H1 (cell line): ENCODE measurements at regions not wholly inside any gene's neighbourhood (a gene's known extent, or its start where the extent isn't known, plus 50 kb on each side); places are given as distances from the start of the nearest gene placed in this dataset.

ENCODE experiments used
- CTCF ChIA-PET: fragments of 300-600 bp; sonication (Branson Sonifier 250); formaldehyde crosslinking; loops from one replicate; lab custom pipeline; 2021; ENCODE audit not compliant: partially characterized antibody; lab: Charles Lee
- POLR2A ChIA-PET: fragments of 300-600 bp; sonication (Branson Sonifier 250); formaldehyde crosslinking; loops from one replicate; lab custom pipeline; 2021; ENCODE audit warnings: inconsistent platforms; ENCODE audit not compliant: partially characterized antibody; lab: Charles Lee
- DNase-seq, 2 experiments: peaks; one replicate each; pipeline versions ENCODE4 v3.0.0 to v3.0.0-alpha.2; 2010 to 2022; ENCODE audit warnings: low spot score in 2 of 2, low read depth in 1 of 2, mixed read lengths in 1 of 2
- FAIRE-seq: peaks from 2 replicates; lab custom pipeline; 2011; peaks lifted over from hg19 to GRCh38; lab: Jason Lieb, UNC
- H2AFZ ChIP-seq: 2 replicates; pipeline ENCODE4 v1.8.1; 2012; ENCODE audit warnings: low read length, inconsistent platforms
- H2AK5ac ChIP-seq: 2 replicates; pipeline ENCODE4 v1.6.1; 2013; ENCODE audit warnings: low read depth, low read length
- H2BK120ac ChIP-seq: replicated peaks from 2 replicates; pipeline ENCODE3; 2013; ENCODE audit warnings: low read depth, low read length, inconsistent platforms
- H2BK12ac ChIP-seq: 2 replicates; pipeline ENCODE4 v1.6.1; 2013; ENCODE audit warnings: low read depth, low read length
- H2BK15ac ChIP-seq: 2 replicates; pipeline ENCODE4 v1.6.1; 2013; ENCODE audit warnings: low read length
- H2BK20ac ChIP-seq: 2 replicates; pipeline ENCODE4 v1.6.1; 2013; ENCODE audit warnings: low read length
- H2BK5ac ChIP-seq: 2 replicates; pipeline ENCODE4 v1.6.1; 2013; ENCODE audit warnings: low read depth, low read length
- H3K14ac ChIP-seq: 2 replicates; pipeline ENCODE4 v1.6.1; 2013; ENCODE audit warnings: inconsistent platforms; ENCODE audit not compliant: insufficient read length
- H3K18ac ChIP-seq: 2 replicates; pipeline ENCODE4 v1.6.1; 2013; ENCODE audit warnings: low read length; ENCODE audit errors: extremely low read depth
- H3K23ac ChIP-seq: 2 replicates; pipeline ENCODE4 v1.6.1; 2013; ENCODE audit warnings: inconsistent platforms; ENCODE audit not compliant: insufficient read length
- H3K23me2 ChIP-seq: 2 replicates; pipeline ENCODE4 v1.6.1; 2013; ENCODE audit warnings: low read depth, low read length
- H3K27ac ChIP-seq: 2 replicates; pipeline ENCODE4 v1.6.1; 2011; ENCODE audit warnings: low read depth, low read length, inconsistent platforms
- H3K27me3 ChIP-seq, 4 experiments: replicated peaks in 1 of 4; 1 replicate in 1 of 4; 2 replicates in 3 of 4; pipeline versions ENCODE4 v1.6.1 to v1.8.1; 2011 to 2013; ENCODE audit warnings: low read length in 3 of 4, mild to moderate bottlenecking in 3 of 4, inconsistent platforms in 2 of 4, mixed read lengths in 2 of 4, moderate library complexity in 1 of 4; ENCODE audit not compliant: control insufficient read depth in 3 of 4, insufficient read depth in 3 of 4; ENCODE audit errors: extremely low read depth in 1 of 4
- H3K36me3 ChIP-seq, 4 experiments: 2 replicates each; pipeline versions ENCODE4 v1.6.1 to v1.8.1; 2011 to 2013; ENCODE audit warnings: mild to moderate bottlenecking in 4 of 4, low read length in 3 of 4, moderate library complexity in 2 of 4, control low read depth in 1 of 4, inconsistent platforms in 1 of 4; ENCODE audit not compliant: insufficient read depth in 4 of 4, control insufficient read depth in 2 of 4
- H3K4ac ChIP-seq: replicated peaks from 2 replicates; pipeline ENCODE3; 2013; ENCODE audit warnings: low read length, low read depth, mixed read lengths, inconsistent platforms; ENCODE audit not compliant: insufficient read length
- H3K4me1 ChIP-seq, 4 experiments: replicated peaks in 1 of 4; 1 replicate in 1 of 4; 2 replicates in 3 of 4; pipeline versions ENCODE4 v1.6.1 to v1.8.1; 2011 to 2013; ENCODE audit warnings: low read length in 3 of 4, inconsistent platforms in 2 of 4, mixed read lengths in 1 of 4; ENCODE audit not compliant: insufficient read depth in 4 of 4, control insufficient read depth in 3 of 4
- H3K4me2 ChIP-seq, 2 experiments: 2 replicates each; pipeline versions ENCODE4 v1.6.1 to v1.8.1; 2011 to 2013; ENCODE audit warnings: low read depth in 2 of 2, low read length in 2 of 2, control low read depth in 1 of 2, inconsistent platforms in 1 of 2, mild to moderate bottlenecking in 1 of 2; ENCODE audit not compliant: insufficient read depth in 1 of 2
- H3K4me3 ChIP-seq, 4 experiments: fragments of 200-600, 300-600 bp in 1 of 4; sonication (generic), shearing (Covaris generic), sonication (Bioruptor Twin) in 1 of 4; 2 replicates each; pipeline versions ENCODE4 v1.5.1 to v1.8.1; 2011 to 2016; ENCODE audit warnings: low read length in 4 of 4, low read depth in 3 of 4, control low read depth in 2 of 4, inconsistent platforms in 2 of 4, mild to moderate bottlenecking in 2 of 4, mixed read lengths in 1 of 4, moderate library complexity in 1 of 4; ENCODE audit not compliant: insufficient read depth in 2 of 4; ENCODE audit errors: extremely low read depth in 1 of 4
- H3K56ac ChIP-seq: replicated peaks from 2 replicates; pipeline ENCODE3; 2013; ENCODE audit warnings: low read depth, mild to moderate bottlenecking, mixed read lengths, low read length, inconsistent platforms; ENCODE audit not compliant: insufficient read length
- H3K79me1 ChIP-seq: 2 replicates; pipeline ENCODE4 v1.6.1; 2013; ENCODE audit warnings: low read depth, low read length, control low read depth
- H3K79me2 ChIP-seq, 2 experiments: 2 replicates each; pipeline versions ENCODE4 v1.6.1 to v1.8.1; 2012 to 2013; ENCODE audit warnings: low read length in 2 of 2, mild to moderate bottlenecking in 2 of 2, inconsistent platforms in 1 of 2; ENCODE audit not compliant: insufficient read depth in 2 of 2, control insufficient read depth in 1 of 2
- H3K9ac ChIP-seq, 4 experiments: replicated peaks in 1 of 4; 1 replicate in 1 of 4; 2 replicates in 3 of 4; pipeline versions ENCODE4 v1.6.1 to v1.8.1; 2011 to 2013; ENCODE audit warnings: low read depth in 3 of 4, low read length in 3 of 4, control low read depth in 2 of 4, mild to moderate bottlenecking in 2 of 4, moderate library complexity in 2 of 4, inconsistent platforms in 1 of 4; ENCODE audit errors: extremely low read depth in 1 of 4
- H3K9me3 ChIP-seq, 2 experiments: 2 replicates each; pipeline versions ENCODE4 v1.6.1 to v1.8.1; 2012 to 2013; ENCODE audit warnings: mild to moderate bottlenecking in 2 of 2, moderate library complexity in 2 of 2, control low read depth in 1 of 2, inconsistent platforms in 1 of 2, low read depth in 1 of 2, low read length in 1 of 2, mixed read lengths in 1 of 2; ENCODE audit not compliant: insufficient read depth in 2 of 2
- H4K20me1 ChIP-seq, 2 experiments: replicated peaks in 1 of 2; 2 replicates each; pipeline versions ENCODE3 to v1.8.1; 2011 to 2013; ENCODE audit warnings: inconsistent platforms in 2 of 2, low read length in 2 of 2, mild to moderate bottlenecking in 1 of 2; ENCODE audit not compliant: insufficient read depth in 2 of 2, control insufficient read depth in 1 of 2
- H4K5ac ChIP-seq: 2 replicates; pipeline ENCODE4 v1.6.1; 2013; ENCODE audit warnings: low read length, low read depth, mixed read lengths, inconsistent platforms; ENCODE audit not compliant: insufficient read length
- H4K8ac ChIP-seq: 2 replicates; pipeline ENCODE4 v1.8.0; 2013; ENCODE audit warnings: mild to moderate bottlenecking, moderate library complexity, low read length, inconsistent platforms; ENCODE audit not compliant: insufficient read depth; ENCODE audit errors: extremely low read depth
- H4K91ac ChIP-seq: replicated peaks from 2 replicates; pipeline ENCODE3; 2013; ENCODE audit warnings: low read length, mixed read lengths, inconsistent platforms; ENCODE audit not compliant: insufficient read length
- CBX8 ChIP-seq: fragments of 300-800, 300-1000 bp; sonication (generic); IDR thresholded peaks from 2 replicates; pipeline ENCODE4 v1.7.1; 2016; ENCODE audit warnings: low read depth, low read length, borderline replicate concordance
- JUN ChIP-seq: IDR thresholded peaks from 2 replicates; pipeline ENCODE4 v1.6.1; 2011; ENCODE audit warnings: low read depth, mild to moderate bottlenecking, improper control_type of control experiment, low read length
- POU5F1 ChIP-seq: IDR thresholded peaks from 2 replicates; pipeline ENCODE4 v1.6.1; 2011; ENCODE audit warnings: low read depth, mild to moderate bottlenecking, low read length, moderate library complexity
- RXRA ChIP-seq: IDR thresholded peaks from 2 replicates; pipeline ENCODE4 v1.6.1; 2011; ENCODE audit warnings: low read depth, mild to moderate bottlenecking, low read length, moderate library complexity; ENCODE audit not compliant: insufficient read depth
- WGBS, 2 experiments: shearing (Covaris generic) in 1 of 2; methylation state at CpG; one replicate each; pipeline versions ENCODE4 v1.1.6 to v1.1.7; 2013 to 2015; ENCODE audit warnings: low lambda C conversion rate in 2 of 2, mixed read lengths in 2 of 2, inconsistent platforms in 1 of 2, low coverage in 1 of 2, missing lambda C conversion rate in 1 of 2; ENCODE audit not compliant: insufficient replicate concordance in 2 of 2, insufficient coverage in 1 of 2, insufficient read length in 1 of 2; ENCODE audit errors: extremely low coverage in 1 of 2, missing lambda C conversion rate in 1 of 2; 5-methylcytosine and 5-hydroxymethylcytosine counted together

DNA sequence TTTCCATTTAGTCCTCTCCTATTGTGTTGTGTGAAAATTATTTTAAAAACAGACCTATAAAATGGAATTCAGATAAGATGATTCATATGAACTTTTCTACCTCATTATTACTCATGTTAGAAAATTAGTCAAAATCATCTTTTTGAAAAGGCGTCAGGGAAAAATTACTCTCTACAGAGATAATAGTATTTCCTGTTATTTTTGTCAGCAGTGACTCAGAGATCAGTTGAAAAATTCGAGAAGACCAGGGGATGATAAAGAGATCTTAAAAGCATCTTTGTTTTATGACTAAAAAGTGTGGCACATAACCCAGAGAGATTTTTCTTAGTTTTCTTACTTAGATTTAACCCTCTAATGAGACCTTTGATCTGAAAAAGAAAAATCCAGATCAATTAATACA lies 157.9 kb upstream of the CARD18 start:
- no peak overlapping the region for H3K9ac ChIP-seq
- no peak overlapping the region for H2AK5ac ChIP-seq
- H3K23ac ChIP-seq: no peak overlapping the region
- no peak overlapping the region for H3K14ac ChIP-seq
- no peak overlapping the region for H4K91ac ChIP-seq
- FAIRE-seq: no peak
- no peak overlapping the region for H2BK15ac ChIP-seq
- no peaks in the 10 kb centered on the region for H3K79me2 ChIP-seq
- H3K9me3 ChIP-seq: no peaks in the 10 kb centered on the region
- H2BK20ac ChIP-seq: no peak overlapping the region
- TF ChIP-seq CBX8: no peak
- TF ChIP-seq POU5F1: no peak
- no peak for TF ChIP-seq JUN
- no peak for TF ChIP-seq RXRA
- H3K23me2 ChIP-seq: no peaks in the 10 kb centered on the region
- H3K18ac ChIP-seq: no peak overlapping the region
- no peak overlapping the region for H2BK12ac ChIP-seq
- no peaks in the 10 kb centered on the region for H3K4me1 ChIP-seq
- no peak overlapping the region for H4K8ac ChIP-seq
- no peaks in the 10 kb centered on the region for H3K27me3 ChIP-seq
- H3K36me3 ChIP-seq: no peaks in the 10 kb centered on the region
- no peak overlapping the region for H2BK5ac ChIP-seq
- H2AFZ ChIP-seq: no peak overlapping the region
- no peak overlapping the region for H4K5ac ChIP-seq
- no peak overlapping the region for H3K56ac ChIP-seq
- no peak for DNase-seq
- H2BK120ac ChIP-seq: no peak overlapping the region
- POLR2A ChIA-PET: no interaction called here
- WGBS, 2 experiments: 85% methylated on average over 2 of the region's 2 CpGs; no CpG with 5 or more reads in 1 of the 2 experiments
- no peak overlapping the region for H3K4me3 ChIP-seq
- no peaks in the 10 kb centered on the region for H3K79me1 ChIP-seq
- CTCF ChIA-PET: no interaction called here
- H3K4ac ChIP-seq: no peak overlapping the region
- no peak overlapping the region for H3K27ac ChIP-seq
- no peak overlapping the region for H3K4me2 ChIP-seq
- H4K20me1 ChIP-seq: no peaks in the 10 kb centered on the region
